ENCODE measurements at regions not wholly inside any gene's neighbourhood (a gene's known extent, or its start where the extent isn't known, plus 50 kb on each side); places are given as distances from the start of the nearest gene placed in this dataset.

- Histone ChIP-seq H3K9me2 (ENCODE audit: insufficient read depth) (no peaks in the 10 kb centered on the region), H4K20me1 (ENCODE audit: insufficient read depth) (no peaks in the 10 kb centered on the region), H3K4me3 (replicated peaks in 1 of 2; ENCODE audit: low read depth in 1 of 2, low read length in 2 of 2) (no peak overlapping the region), H2AFZ (ENCODE audit: low read depth, low read length, poor library complexity, severe bottlenecking) (no peak overlapping the region), H3K27ac (ENCODE audit: low read depth, low read length) (no peak overlapping the region), H3K9me3 (ENCODE audit: control insufficient read depth in 1 of 2, insufficient read depth in 1 of 2, low read depth in 1 of 2, low read length in 2 of 2) (peaks cover 0 to 5% of the 10 kb centered on the region in 2 experiments; a peak in 1 of 4 replicates), H3K4me2 (ENCODE audit: low read length) (no peak overlapping the region), H3K79me2 (ENCODE audit: insufficient read depth, low read length) (no peaks in the 10 kb centered on the region), H3K27me3 (ENCODE audit: insufficient read depth, low read length) (no peaks in the 10 kb centered on the region), H3K36me3 (ENCODE audit: control insufficient read depth in 1 of 2, insufficient read depth in 2 of 2, low read length in 2 of 2) (no peaks in the 10 kb centered on the region), H3K4me1 (ENCODE audit: control insufficient read depth in 1 of 2, insufficient read depth in 2 of 2, low read length in 2 of 2) (no peaks in the 10 kb centered on the region), H3K9ac (ENCODE audit: low read length) (no peak overlapping the region)
- no peak for ATAC-seq
- no peak for DNase-seq (ENCODE audit: low read depth, low spot score)
- intact Hi-C loops (cut with micrococcal nuclease) = no loop called here
- CTCF ChIA-PET = no interaction called here
- TF ChIP-seq CTCF (IDR thresholded peaks at IDR 0.05 in 2 of 3, conservative IDR thresholded peaks at IDR 0.05 in 1 of 3; ENCODE audit: borderline replicate concordance in 1 of 3, insufficient read depth in 1 of 3, low read depth in 2 of 3, low read length in 2 of 3) = no peak
- no peak for TF ChIP-seq FOSL1 (IDR thresholded peaks at IDR 0.05; ENCODE audit: low read depth)
- TF ChIP-seq RAD21 (IDR thresholded peaks at IDR 0.05; ENCODE audit: low read depth) = no peak
- no peak for TF ChIP-seq JUND (IDR thresholded peaks at IDR 0.05)
- no peak for TF ChIP-seq ZBTB33 (IDR thresholded peaks at IDR 0.05; ENCODE audit: extremely low read depth, insufficient replicate concordance, low read length)
- POLR2A ChIA-PET = no interaction called here
- RAD21 ChIA-PET (ENCODE audit: low non-redundant PET in 1 of 2, low total read pairs in 2 of 2, uncharacterized antibody in 2 of 2, unreplicated experiment in 2 of 2) = no interaction called here
- BruUV-seq (replicated peaks) = no TSS peak
Measured at GRCh38 chr6:164246082-164246481, 831.6 kb downstream of the QKI start.

- Histone ChIP-seq H3K4me3 (replicated peaks in 1 of 2; ENCODE audit: low read depth in 1 of 2, low read length in 2 of 2) (no peak overlapping the region), H3K36me3 (ENCODE audit: control insufficient read depth in 1 of 2, insufficient read depth in 2 of 2, low read length in 2 of 2) (no peaks in the 10 kb centered on the region), H2AFZ (ENCODE audit: low read depth, low read length, poor library complexity, severe bottlenecking) (no peak overlapping the region), H3K9ac (ENCODE audit: low read length) (no peak overlapping the region), H3K27ac (ENCODE audit: low read depth, low read length) (no peak overlapping the region), H4K20me1 (ENCODE audit: insufficient read depth) (no peaks in the 10 kb centered on the region), H3K9me2 (ENCODE audit: insufficient read depth) (no peaks in the 10 kb centered on the region), H3K4me2 (ENCODE audit: low read length) (no peak overlapping the region), H3K4me1 (ENCODE audit: control insufficient read depth in 1 of 2, insufficient read depth in 2 of 2, low read length in 2 of 2) (no peaks in the 10 kb centered on the region), H3K27me3 (ENCODE audit: insufficient read depth, low read length) (no peaks in the 10 kb centered on the region), H3K9me3 (ENCODE audit: control insufficient read depth in 1 of 2, insufficient read depth in 1 of 2, low read depth in 1 of 2, low read length in 2 of 2) (peaks cover 0 to 5% of the 10 kb centered on the region in 2 experiments; a peak in 2 of 4 replicates), H3K79me2 (ENCODE audit: insufficient read depth, low read length) (no peaks in the 10 kb centered on the region)
- ChIA-PET POLR2A (no interaction called here), CTCF (no interaction called here), RAD21 (ENCODE audit: low non-redundant PET in 1 of 2, low total read pairs in 2 of 2, uncharacterized antibody in 2 of 2, unreplicated experiment in 2 of 2) (no interaction called here)
- ATAC-seq (no peak), DNase-seq (ENCODE audit: low read depth, low spot score) (no peak)
- intact Hi-C loops (cut with micrococcal nuclease) = no loop called here
- no peak for TF ChIP-seq EZH2 (IDR thresholded peaks at IDR 0.05)
- TF ChIP-seq EZH2phosphoT487 (IDR thresholded peaks at IDR 0.05; ENCODE audit: borderline replicate concordance) = no peak
- no peak for TF ChIP-seq POLR2AphosphoS5 (IDR thresholded peaks at IDR 0.05; ENCODE audit: low read depth, low read length)
- TF ChIP-seq ELF1 (IDR thresholded peaks at IDR 0.05; ENCODE audit: borderline replicate concordance, low read depth) = no peak
- no peak for TF ChIP-seq EGR1 (IDR thresholded peaks at IDR 0.05; ENCODE audit: low read depth)
- no TSS peak for BruUV-seq (replicated peaks)
Measured at GRCh38 chr6:164243949-164244348, 829.4 kb downstream of the QKI start.
